ENCODE measurements at regions not wholly inside any gene's neighbourhood (a gene's known extent, or its start where the extent isn't known, plus 50 kb on each side); places are given as distances from the start of the nearest gene placed in this dataset.

DNA sequence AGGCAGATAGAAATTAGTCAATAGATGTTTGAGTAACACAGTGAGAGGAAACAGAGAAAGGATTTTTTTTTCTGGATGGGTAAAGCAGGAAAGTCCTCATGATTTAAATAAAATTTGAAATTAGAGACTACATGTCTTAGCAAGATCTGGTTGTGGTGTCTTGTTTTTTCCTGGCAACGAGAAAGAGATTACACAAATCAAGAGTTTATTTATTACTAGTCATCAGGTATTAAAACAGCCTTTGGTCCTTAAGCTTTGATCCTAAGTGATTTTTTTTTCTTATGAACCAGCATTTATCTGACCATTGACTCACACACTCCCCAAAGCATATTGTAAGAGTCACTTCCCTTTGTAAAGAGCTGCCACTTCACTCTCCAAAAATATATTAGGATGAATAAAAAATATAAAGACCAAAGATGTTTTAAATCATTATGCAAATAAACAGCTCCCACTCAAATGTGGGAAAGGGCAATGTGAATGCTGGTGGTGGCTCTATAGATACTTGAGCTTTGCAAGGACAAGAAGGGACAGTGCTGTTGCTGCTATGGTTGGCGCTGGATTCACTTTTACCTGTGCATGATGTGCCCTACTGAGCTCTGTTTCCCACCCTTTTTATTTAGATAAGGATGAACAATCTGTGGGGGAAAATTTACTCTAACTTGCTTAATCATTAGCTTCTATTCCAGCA, 1726.5 kb downstream of the MAT2B start:
- TF ChIP-seq POLR2AphosphoS5 (IDR thresholded peaks at IDR 0.05; ENCODE audit: insufficient read depth, low read depth, low read length) (no peak), POLR2A (IDR thresholded peaks at IDR 0.05; ENCODE audit: low read depth, low read length) (no peak), CTCF (IDR thresholded peaks at IDR 0.05; ENCODE audit: extremely low read depth in 1 of 2, insufficient read depth in 1 of 2, low read depth in 1 of 2, low read length in 2 of 2) (no peak)

Measured in endothelial cell of umbilical vein (primary cell).